ENCODE measurements at regions not wholly inside any gene's neighbourhood (a gene's known extent, or its start where the extent isn't known, plus 50 kb on each side); places are given as distances from the start of the nearest gene placed in this dataset.

- POLR2A ChIA-PET, result interaction anchor here (1.7 kb wide), 1 partner anchor 11 kb away, joined by 4 read pairs; no protein-coding TSS in a partner anchor
- in situ Hi-C loops (cut with MboI) (no loop called here), intact Hi-C loops (cut with micrococcal nuclease) (no loop called here)
- DNase-seq (ENCODE audit: extremely low read depth in 1 of 4, low spot score in 3 of 4) (no peak), ATAC-seq (no peak), FAIRE-seq (no peak)
- CTCF ChIA-PET (ENCODE audit: low intra/inter-chr PET ratio), result no interaction called here
- no peaks in the 10 kb centered on the region for H3K79me2 ChIP-seq (ENCODE audit: control insufficient read depth, insufficient read depth, low read length)
- 55% methylated on average over 1 of the region's 1 CpG for whole genome bisulfite sequencing (ENCODE audit: insufficient coverage, low coverage, missing lambda C conversion rate)
- H3K9me3 ChIP-seq (replicated peaks; ENCODE audit: control insufficient read depth, insufficient read depth, low read depth, low read length), result no peaks in the 10 kb centered on the region
- H3K4me1 ChIP-seq (replicated peaks in 1 of 2; ENCODE audit: control insufficient read depth in 2 of 2, insufficient read depth in 2 of 2, low read length in 2 of 2), result no peaks in the 10 kb centered on the region
- H2AFZ ChIP-seq (ENCODE audit: low read depth, low read length), result no peak overlapping the region
- no peaks in the 10 kb centered on the region for H3K27me3 ChIP-seq (ENCODE audit: control insufficient read depth in 2 of 2, insufficient read depth in 2 of 2, low read length in 2 of 2)
- H3K9ac ChIP-seq (ENCODE audit: insufficient read depth in 1 of 2, low read depth in 2 of 2, low read length in 2 of 2), result no peak overlapping the region
- H3K27ac ChIP-seq (ENCODE audit: extremely low read depth, low read depth, low read length), result no peak overlapping the region
- no TSS peak for BruUV-seq (replicated peaks)
- no peaks in the 10 kb centered on the region for H4K20me1 ChIP-seq (replicated peaks; ENCODE audit: control insufficient read depth, insufficient read depth, low read length)
- no peak for TF ChIP-seq ZKSCAN8 (CRISPR knock-in tag; IDR thresholded peaks at IDR 0.05)
- no peak for TF ChIP-seq MLX (CRISPR knock-in tag; conservative IDR thresholded peaks at IDR 0.05)
- TF ChIP-seq GATAD2B (IDR thresholded peaks at IDR 0.05; ENCODE audit: borderline replicate concordance), result no peak
- no peak for TF ChIP-seq ZNF785 (CRISPR knock-in tag; IDR thresholded peaks at IDR 0.05)
- TF ChIP-seq BCL6 (CRISPR knock-in tag; IDR thresholded peaks at IDR 0.05), result no peak
- TF ChIP-seq AFF1 (IDR thresholded peaks at IDR 0.05; ENCODE audit: low read depth in 1 of 2, partially characterized antibody in 2 of 2), result no peak
- no peak for TF ChIP-seq ILF3 (IDR thresholded peaks at IDR 0.05; ENCODE audit: borderline replicate concordance)
- no peak for TF ChIP-seq PHF20 (IDR thresholded peaks at IDR 0.05; ENCODE audit: partially characterized antibody)
- no peak for TF ChIP-seq GATA2 (CRISPR knock-in tag; IDR thresholded peaks at IDR 0.05)
- no peak for TF ChIP-seq ESRRB (CRISPR knock-in tag; IDR thresholded peaks at IDR 0.05; ENCODE audit: borderline replicate concordance)
- TF ChIP-seq SREBF2 (CRISPR knock-in tag; IDR thresholded peaks at IDR 0.05), result no peak
- TF ChIP-seq CREB1 (IDR thresholded peaks at IDR 0.05), result no peak
- no peak for TF ChIP-seq CREB1 (CRISPR knock-in tag; IDR thresholded peaks at IDR 0.05)
- TF ChIP-seq STAT5B (CRISPR knock-in tag; IDR thresholded peaks at IDR 0.05), result no peak
- TF ChIP-seq ZNF589 (CRISPR knock-in tag; IDR thresholded peaks at IDR 0.05; ENCODE audit: low read depth), result no peak
- TF ChIP-seq MEIS2 (IDR thresholded peaks at IDR 0.05; ENCODE audit: partially characterized antibody), result no peak
- no peak for TF ChIP-seq ZNF668 (CRISPR knock-in tag; IDR thresholded peaks at IDR 0.05)
- H3K36me3 ChIP-seq (ENCODE audit: control insufficient read depth, insufficient read depth, low read length), result no peaks in the 10 kb centered on the region
- no peak overlapping the region for H3K4me3 ChIP-seq
- H3K9me1 ChIP-seq (ENCODE audit: control insufficient read depth, insufficient read depth, low read length), result no peaks in the 10 kb centered on the region
- no peak overlapping the region for H3K4me2 ChIP-seq (ENCODE audit: insufficient read depth, low read length)
These were observed 127.8 kb downstream of the PTGER3 start for GRCh38 chr1:70919706-70920323.

All from K562 (cell line).